ENCODE measurements at regions not wholly inside any gene's neighbourhood (a gene's known extent, or its start where the extent isn't known, plus 50 kb on each side); places are given as distances from the start of the nearest gene placed in this dataset.
A peak's percentile ranks its signal among the peaks of the same experiment; 100 is the strongest.

GRCh38 chr1:184810735-184811343 is 56.2 kb upstream of the EDEM3 start:
- H2AFZ ChIP-seq: no peak overlapping the region
- H4K20me1 ChIP-seq (ENCODE audit: insufficient read depth): no peaks in the 10 kb centered on the region
- DNase-seq: no peak
- TF ChIP-seq EZH2 (IDR thresholded peaks at IDR 0.05; ENCODE audit: low read depth): no peak
- no peak for TF ChIP-seq CTCF (conservative IDR thresholded peaks at IDR 0.05)
- no peaks in the 10 kb centered on the region for H3K79me2 ChIP-seq (ENCODE audit: low read depth)
- H3K4me1 ChIP-seq (replicated peaks; ENCODE audit: insufficient read depth): no peaks in the 10 kb centered on the region
- no TSS peak for BruUV-seq (replicated peaks)
- no peak overlapping the region for H3K4me2 ChIP-seq
- no peaks in the 10 kb centered on the region for H3K9me3 ChIP-seq (ENCODE audit: insufficient read depth, low read depth)
- no peak overlapping the region for H3K4me3 ChIP-seq
- ChIA-PET CTCF (no interaction called here), POLR2A (ENCODE audit: unreplicated experiment) (no interaction called here)
- H3K27ac ChIP-seq: no peak overlapping the region
- H3K9me2 ChIP-seq (ENCODE audit: insufficient read depth): no peaks in the 10 kb centered on the region
- no peaks in the 10 kb centered on the region for H3K36me3 ChIP-seq (ENCODE audit: low read depth)
- intact Hi-C loops (cut with micrococcal nuclease; ENCODE audit: unreplicated experiment): no loop called here
- no peaks in the 10 kb centered on the region for H3F3A ChIP-seq (ENCODE audit: insufficient read depth, low read depth)
- no peaks in the 10 kb centered on the region for H3K27me3 ChIP-seq (ENCODE audit: insufficient read depth, low read depth)

GRCh38 chr1:184806296-184806721 is 51.7 kb upstream of the EDEM3 start:
- Histone ChIP-seq H3K79me2 (ENCODE audit: low read depth) (no peaks in the 10 kb centered on the region), H2AFZ (no peak overlapping the region), H3K36me3 (ENCODE audit: low read depth) (no peaks in the 10 kb centered on the region), H3K27ac (no peak overlapping the region), H4K20me1 (ENCODE audit: insufficient read depth) (no peaks in the 10 kb centered on the region), H3F3A (ENCODE audit: insufficient read depth, low read depth) (peaks cover 15% of the 10 kb centered on the region), H3K4me2 (no peak overlapping the region), H3K27me3 (ENCODE audit: insufficient read depth, low read depth) (no peaks in the 10 kb centered on the region), H3K4me1 (replicated peaks; ENCODE audit: insufficient read depth) (peaks cover 17% of the 10 kb centered on the region), H3K4me3 (no peak overlapping the region), H3K9me2 (ENCODE audit: insufficient read depth) (no peaks in the 10 kb centered on the region), H3K9me3 (ENCODE audit: insufficient read depth, low read depth) (no peaks in the 10 kb centered on the region)
- intact Hi-C loops (cut with micrococcal nuclease; ENCODE audit: unreplicated experiment): loop anchor here (5.0 kb wide), 1 partner anchor 351 kb away; the partner anchor contains the start of genes SWT1 and TRMT1L
- DNase-seq: no peak
- ChIA-PET POLR2A (ENCODE audit: unreplicated experiment) (no interaction called here), CTCF (interaction anchor here (0.7 to 1.5 kb wide), 2 partner anchors 176 to 331 kb away, joined by 7 read pairs; no protein-coding TSS in a partner anchor)
- BruUV-seq (replicated peaks): no TSS peak
- TF ChIP-seq CTCF (conservative IDR thresholded peaks at IDR 0.05) (no peak), EZH2 (IDR thresholded peaks at IDR 0.05; ENCODE audit: low read depth) (no peak)

GRCh38 chr1:184805667-184806295 is 51.1 kb upstream of the EDEM3 start:
- Histone ChIP-seq H3F3A (ENCODE audit: insufficient read depth, low read depth) (peaks cover 15% of the 10 kb centered on the region), H3K27me3 (ENCODE audit: insufficient read depth, low read depth) (no peaks in the 10 kb centered on the region), H2AFZ (no peak overlapping the region), H3K79me2 (ENCODE audit: low read depth) (no peaks in the 10 kb centered on the region), H3K9me3 (ENCODE audit: insufficient read depth, low read depth) (no peaks in the 10 kb centered on the region), H3K4me3 (no peak overlapping the region), H3K36me3 (ENCODE audit: low read depth) (no peaks in the 10 kb centered on the region), H3K27ac (no peak overlapping the region), H3K4me1 (replicated peaks; ENCODE audit: insufficient read depth) (peaks cover 17% of the 10 kb centered on the region), H3K9me2 (ENCODE audit: insufficient read depth) (no peaks in the 10 kb centered on the region), H4K20me1 (ENCODE audit: insufficient read depth) (no peaks in the 10 kb centered on the region), H3K4me2 (no peak overlapping the region)
- peak; percentile 63 to 81 for DNase-seq
- CTCF ChIA-PET: interaction anchor here (0.7 to 1.5 kb wide), 4 partner anchors 174 to 364 kb away, joined by 3 to 7 read pairs (median 6); no protein-coding TSS in a partner anchor
- POLR2A ChIA-PET (ENCODE audit: unreplicated experiment): interaction anchor here (0.7 kb wide), 1 partner anchor 168 kb away, joined by 3 read pairs; the partner anchor contains the start of gene NIBAN1
- intact Hi-C loops (cut with micrococcal nuclease; ENCODE audit: unreplicated experiment): loop anchor here (1.0 to 5.0 kb wide), 6 partner anchors 177 to 1407 kb away; partner anchors contain the start of genes IVNS1ABP, SWT1 and TRMT1L
- no TSS peak for BruUV-seq (replicated peaks)
- TF ChIP-seq CTCF (conservative IDR thresholded peaks at IDR 0.05): peak; percentile 90
- no peak for TF ChIP-seq EZH2 (IDR thresholded peaks at IDR 0.05; ENCODE audit: low read depth)

Data from PC-9 (cell line).